ENCODE measurements at regions not wholly inside any gene's neighbourhood (a gene's known extent, or its start where the extent isn't known, plus 50 kb on each side); places are given as distances from the start of the nearest gene placed in this dataset.
A peak's percentile ranks its signal among the peaks of the same experiment; 100 is the strongest.
"Not testable (repeated sequence)": the region's sequence is repeated elsewhere in the genome, so short reads cannot be mapped to it uniquely, and the experiment has no call there.

DNA sequence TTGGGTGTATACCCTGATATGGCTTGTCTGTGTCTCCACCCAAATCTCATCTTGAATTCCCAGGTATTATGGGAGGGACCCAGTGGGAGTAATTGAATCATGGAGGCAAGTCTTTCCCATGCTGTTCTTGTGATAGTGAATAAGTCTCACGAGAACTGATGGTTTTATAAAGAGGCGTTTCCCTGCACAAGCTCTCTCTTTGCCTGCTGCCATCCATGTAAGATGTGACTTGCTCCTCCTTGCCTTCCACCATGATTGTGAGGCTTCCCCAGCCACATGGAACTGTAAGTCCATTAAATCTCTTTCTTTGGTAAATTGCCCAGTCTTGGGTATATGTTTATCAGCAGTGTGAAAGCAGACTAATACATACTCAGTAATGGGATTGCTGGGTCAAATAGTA is 96.4 kb downstream of the UTRN start:
- in situ Hi-C loops (cut with HindIII; ENCODE audit: low pct_unique_long_range_greater_than_20kb, low sequenced_read_pairs); DNase-seq (ENCODE audit: low read depth, low spot score): not testable (repeated sequence)

DNA sequence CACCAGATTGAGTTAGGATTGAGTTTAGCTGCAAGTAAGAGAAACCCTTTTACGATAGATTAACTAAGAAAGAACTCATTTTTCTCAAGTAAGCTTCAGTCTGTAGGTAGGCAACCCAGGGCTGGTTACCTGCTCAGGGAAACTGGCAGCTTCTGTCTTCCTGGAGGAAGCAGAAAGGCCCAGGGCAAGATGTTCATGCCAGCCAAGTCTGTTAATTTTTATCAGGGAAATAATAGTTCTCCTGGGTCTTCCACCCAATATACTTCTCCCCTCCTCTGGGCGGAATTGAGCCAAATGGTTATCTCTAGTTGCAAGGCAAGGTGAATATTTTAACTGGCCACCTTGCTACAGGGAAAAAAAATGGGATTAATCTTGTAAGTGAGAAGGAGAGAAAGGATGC is 98.2 kb downstream of the UTRN start:
- in situ Hi-C loops (cut with HindIII; ENCODE audit: low pct_unique_long_range_greater_than_20kb, low sequenced_read_pairs) = no loop called here
- no peak for DNase-seq (ENCODE audit: low read depth, low spot score)

DNA sequence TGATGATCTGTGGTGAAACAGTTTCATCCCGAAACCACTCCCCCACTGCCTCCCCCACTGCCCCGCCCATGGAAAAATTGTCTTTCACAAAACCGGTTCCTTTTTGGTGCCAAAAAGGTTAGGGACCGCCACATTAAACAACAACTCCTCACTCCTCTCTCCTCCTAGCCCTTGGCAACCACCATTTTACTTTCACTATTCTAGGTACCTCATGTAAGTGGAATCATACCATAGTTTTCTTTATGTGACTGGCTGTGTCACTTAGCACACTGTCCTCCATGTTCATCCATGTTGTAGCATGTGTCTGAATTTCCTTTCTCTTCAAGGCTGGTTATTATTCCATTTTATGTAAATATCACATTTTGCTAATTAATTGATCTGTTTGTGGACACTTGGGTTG is 99.3 kb downstream of the UTRN start:
- DNase-seq (ENCODE audit: low read depth, low spot score) = no peak
- in situ Hi-C loops (cut with HindIII; ENCODE audit: low pct_unique_long_range_greater_than_20kb, low sequenced_read_pairs) = no loop called here

DNA sequence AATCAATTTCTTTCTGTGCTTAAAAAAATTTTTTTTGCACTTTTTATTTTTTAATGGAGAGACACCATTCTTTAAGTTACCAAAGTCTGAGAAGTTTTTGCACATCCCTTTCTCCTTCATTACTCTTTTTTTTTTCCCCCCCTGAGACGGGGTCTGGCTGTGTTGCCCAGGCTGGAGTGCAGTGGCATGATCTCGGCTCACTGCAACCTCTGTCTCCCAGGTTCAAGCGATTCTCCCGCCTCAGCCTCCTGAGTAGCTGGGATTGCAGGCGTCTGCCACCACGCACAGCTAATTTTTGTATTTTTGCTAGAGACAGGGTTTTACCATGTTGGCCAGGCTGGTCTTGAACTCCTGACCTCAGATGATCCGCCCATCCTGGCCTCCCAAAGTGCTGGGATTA is 104.3 kb downstream of the UTRN start:
- in situ Hi-C loops (cut with HindIII; ENCODE audit: low pct_unique_long_range_greater_than_20kb, low sequenced_read_pairs) = not testable (repeated sequence)

GRCh38 chr6:144390202-144390601 is 105.1 kb downstream of the UTRN start:
- in situ Hi-C loops (cut with HindIII; ENCODE audit: low pct_unique_long_range_greater_than_20kb, low sequenced_read_pairs) = no loop called here
- DNase-seq (ENCODE audit: low read depth, low spot score) = no peak

More for the DNA sequence above, 104.3 kb downstream of the UTRN start:
- DNase-seq (ENCODE audit: low read depth, low spot score) = not testable (repeated sequence)

DNA sequence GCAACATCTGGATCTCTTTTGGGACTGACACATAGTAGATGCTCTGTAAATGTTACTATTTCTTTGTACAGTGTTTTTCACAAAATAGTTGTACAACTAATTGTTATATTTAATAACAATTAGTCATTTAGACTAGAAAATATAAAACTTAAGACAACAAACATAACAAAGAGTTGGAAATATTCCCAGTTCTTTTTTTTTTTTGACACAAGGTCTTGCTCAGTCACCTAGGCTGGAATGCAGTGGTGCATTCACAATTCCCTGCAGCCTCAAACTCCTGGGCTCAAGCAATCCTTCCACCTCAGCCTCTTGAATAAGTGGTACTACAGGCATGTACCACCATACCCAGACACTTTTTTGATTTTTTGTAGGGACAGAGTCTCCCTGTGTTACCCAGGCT is 105.8 kb downstream of the UTRN start:
- in situ Hi-C loops (cut with HindIII; ENCODE audit: low pct_unique_long_range_greater_than_20kb, low sequenced_read_pairs) = no loop called here
- DNase-seq (ENCODE audit: low read depth, low spot score) = no peak

GRCh38 chr6:144392536-144392935 is 107.4 kb downstream of the UTRN start:
- DNase-seq (ENCODE audit: low read depth, low spot score) = no peak
- in situ Hi-C loops (cut with HindIII; ENCODE audit: low pct_unique_long_range_greater_than_20kb, low sequenced_read_pairs) = no loop called here

DNA sequence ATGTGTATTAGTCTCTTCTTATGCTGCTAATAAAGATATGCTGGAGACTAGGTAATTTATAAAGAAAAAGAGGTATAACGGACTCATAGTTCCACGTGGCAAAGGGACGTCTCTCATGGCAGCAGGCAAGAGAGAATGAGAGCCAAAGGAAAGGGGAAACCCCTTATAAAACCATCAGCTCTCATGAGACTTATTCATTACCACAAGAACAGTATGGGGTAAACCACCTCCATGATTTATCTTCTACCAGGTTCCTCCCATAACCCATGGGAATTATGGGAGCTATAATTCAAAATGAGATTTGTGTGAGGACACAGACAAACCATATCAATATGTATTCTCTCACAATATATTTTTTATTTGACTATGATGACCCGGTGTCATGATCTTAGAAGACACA is 109.1 kb downstream of the UTRN start:
- DNase-seq (ENCODE audit: low read depth, low spot score) = peak; percentile 68

GRCh38 chr6:144395014-144395413 is 109.9 kb downstream of the UTRN start:
- DNase-seq (ENCODE audit: low read depth, low spot score) = peak; percentile 75
- in situ Hi-C loops (cut with HindIII; ENCODE audit: low pct_unique_long_range_greater_than_20kb, low sequenced_read_pairs) = no loop called here

More for the DNA sequence above, 109.1 kb downstream of the UTRN start:
- in situ Hi-C loops (cut with HindIII; ENCODE audit: low pct_unique_long_range_greater_than_20kb, low sequenced_read_pairs) = no loop called here

GRCh38 chr6:144395826-144396225 is 110.7 kb downstream of the UTRN start:
- no peak for DNase-seq (ENCODE audit: low read depth, low spot score)
- in situ Hi-C loops (cut with HindIII; ENCODE audit: low pct_unique_long_range_greater_than_20kb, low sequenced_read_pairs) = no loop called here

- DNase-seq (ENCODE audit: low read depth, low spot score) = no peak
- in situ Hi-C loops (cut with HindIII; ENCODE audit: low pct_unique_long_range_greater_than_20kb, low sequenced_read_pairs) = no loop called here
Measured at GRCh38 chr6:144397141-144397540, 112.0 kb downstream of the UTRN start.

GRCh38 chr6:144400321-144400720 is 115.2 kb downstream of the UTRN start:
- in situ Hi-C loops (cut with HindIII; ENCODE audit: low pct_unique_long_range_greater_than_20kb, low sequenced_read_pairs) = no loop called here
- no peak for DNase-seq (ENCODE audit: low read depth, low spot score)

- in situ Hi-C loops (cut with HindIII; ENCODE audit: low pct_unique_long_range_greater_than_20kb, low sequenced_read_pairs) = no loop called here
Measured at GRCh38 chr6:144401736-144402733, 116.9 kb downstream of the UTRN start.

GRCh38 chr6:144402750-144403149 is 117.6 kb downstream of the UTRN start:
- in situ Hi-C loops (cut with HindIII; ENCODE audit: low pct_unique_long_range_greater_than_20kb, low sequenced_read_pairs) = no loop called here
- DNase-seq (ENCODE audit: low read depth, low spot score) = no peak

More at GRCh38 chr6:144401736-144402733, 116.9 kb downstream of the UTRN start:
- no peak for DNase-seq (ENCODE audit: low read depth, low spot score)

DNA sequence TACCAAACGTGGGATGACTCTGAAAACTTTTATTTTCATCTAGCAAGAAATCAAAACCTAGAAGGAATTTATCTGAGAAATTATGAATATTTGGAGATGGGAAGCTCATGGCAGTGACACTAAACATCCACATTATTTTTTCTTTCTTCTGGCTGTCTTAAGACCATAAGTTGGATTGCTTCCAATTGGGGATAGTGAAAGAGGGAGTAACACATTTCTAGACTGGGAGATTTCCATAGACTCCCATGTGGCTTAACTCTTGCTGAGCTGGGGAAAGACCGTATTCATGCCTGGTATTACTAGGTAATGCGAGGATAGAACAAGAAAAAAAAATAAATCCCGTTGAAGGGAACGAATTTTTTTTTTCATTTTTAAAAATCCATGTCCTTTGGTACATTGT is 120.0 kb downstream of the UTRN start:
- peak; percentile 66 for DNase-seq (ENCODE audit: low read depth, low spot score)
- in situ Hi-C loops (cut with HindIII; ENCODE audit: low pct_unique_long_range_greater_than_20kb, low sequenced_read_pairs) = no loop called here

- in situ Hi-C loops (cut with HindIII; ENCODE audit: low pct_unique_long_range_greater_than_20kb, low sequenced_read_pairs) = no loop called here
- no peak for DNase-seq (ENCODE audit: low read depth, low spot score)
Measured at GRCh38 chr6:144406796-144407195, 121.7 kb downstream of the UTRN start.

DNA sequence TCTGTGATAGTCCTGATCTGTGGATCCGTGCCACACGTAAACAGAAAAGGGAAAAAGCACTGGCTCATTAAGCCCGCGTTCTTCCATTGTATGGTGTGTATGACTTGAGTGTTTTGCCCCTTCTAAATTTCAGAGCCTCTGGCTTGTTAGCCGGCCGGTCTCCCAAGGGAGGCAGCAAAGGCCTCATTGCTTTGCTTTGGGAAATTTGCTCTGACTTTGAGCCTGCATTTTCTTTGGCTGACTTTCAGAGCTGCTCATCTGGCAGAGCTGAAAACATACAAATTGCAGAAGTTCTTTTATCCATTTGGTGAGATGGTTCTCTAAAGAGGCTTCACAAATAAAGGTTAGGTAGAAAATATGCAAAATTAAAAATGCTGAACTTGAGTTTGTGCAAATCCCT is 123.0 kb downstream of the UTRN start:
- DNase-seq (ENCODE audit: low read depth, low spot score) = peak; percentile 48
- in situ Hi-C loops (cut with HindIII; ENCODE audit: low pct_unique_long_range_greater_than_20kb, low sequenced_read_pairs) = no loop called here

DNA sequence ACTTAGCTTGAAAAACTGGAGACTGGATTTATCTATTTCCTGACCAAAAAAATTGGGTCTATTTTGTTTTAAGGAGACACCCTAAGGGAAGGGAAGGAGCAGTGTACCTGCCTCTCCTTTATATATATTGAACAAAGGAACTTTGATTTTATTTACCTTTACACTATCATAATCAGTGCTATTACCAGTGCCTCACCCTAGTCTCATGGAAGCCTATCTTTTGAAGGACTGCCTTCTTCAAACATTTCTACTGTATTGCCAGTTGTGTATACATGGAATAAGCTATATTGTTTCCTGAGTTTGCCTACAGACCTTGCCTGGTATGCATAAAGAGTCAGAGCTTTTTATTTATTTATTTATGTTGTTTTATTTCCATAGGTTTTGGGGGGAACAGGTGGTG is 124.9 kb downstream of the UTRN start:
- no peak for DNase-seq (ENCODE audit: low read depth, low spot score)
- in situ Hi-C loops (cut with HindIII; ENCODE audit: low pct_unique_long_range_greater_than_20kb, low sequenced_read_pairs) = no loop called here

DNA sequence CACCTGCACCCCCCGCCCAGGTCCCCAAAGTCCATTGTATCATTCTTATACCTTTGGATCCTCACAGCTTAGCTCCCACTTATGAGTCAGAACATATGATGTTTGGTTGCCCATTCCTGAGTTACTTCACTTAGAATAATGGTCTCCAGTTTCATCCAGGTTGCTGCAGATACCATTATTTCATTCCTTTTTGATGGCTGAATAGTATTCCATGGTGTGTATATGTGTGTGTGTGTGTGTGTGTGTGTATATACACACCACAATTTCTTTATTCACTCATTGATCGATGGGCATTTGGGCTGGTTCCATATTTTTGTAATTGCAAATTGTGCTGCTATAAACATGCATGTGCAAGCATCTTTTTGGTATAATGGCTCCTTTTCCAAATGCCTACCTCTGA is 125.4 kb downstream of the UTRN start:
- DNase-seq (ENCODE audit: low read depth, low spot score); in situ Hi-C loops (cut with HindIII; ENCODE audit: low pct_unique_long_range_greater_than_20kb, low sequenced_read_pairs): not testable (repeated sequence)
